Transverse colon (tissue), 4 donors: ENCODE measurements at regions not wholly inside any gene's neighbourhood (a gene's known extent, or its start where the extent isn't known, plus 50 kb on each side); places are given as distances from the start of the nearest gene placed in this dataset.

ENCODE experiments used
- CTCF ChIP-seq, 5 experiments: fragments of 200-600 bp in 3 of 5; fragments of 450-650 bp in 2 of 5; sonication (generic) in 3 of 5; IDR thresholded peaks; 1 replicate in 2 of 5; 2 replicates in 3 of 5; pipeline ENCODE4 v1.5.1; 2016 to 2017; ENCODE audit warnings: antibody characterized with exemption in 5 of 5, inconsistent platforms in 3 of 5, mild to moderate bottlenecking in 2 of 5, moderate library complexity in 1 of 5
- EP300 ChIP-seq: sonication (generic); formaldehyde crosslinking; IDR thresholded peaks from one replicate; pipeline ENCODE4 v1.6.1; 2017; ENCODE audit warnings: antibody characterized with exemption, low read depth
- POLR2AphosphoS5 ChIP-seq, 3 donors: sonication (generic); formaldehyde crosslinking; IDR thresholded peaks; one replicate each; pipeline ENCODE4 v1.6.1; 2016; ENCODE audit warnings: antibody characterized with exemption in 3 of 3

GRCh38 chr10:28411136-28411460 lies 108.2 kb upstream of the MPP7 start:
- no peak for TF ChIP-seq CTCF (IDR thresholded peaks at IDR 0.05)
- TF ChIP-seq POLR2AphosphoS5 (IDR thresholded peaks at IDR 0.05) = no peak
- no peak for TF ChIP-seq EP300
